ENCODE measurements at regions not wholly inside any gene's neighbourhood (a gene's known extent, or its start where the extent isn't known, plus 50 kb on each side); places are given as distances from the start of the nearest gene placed in this dataset.

DNA sequence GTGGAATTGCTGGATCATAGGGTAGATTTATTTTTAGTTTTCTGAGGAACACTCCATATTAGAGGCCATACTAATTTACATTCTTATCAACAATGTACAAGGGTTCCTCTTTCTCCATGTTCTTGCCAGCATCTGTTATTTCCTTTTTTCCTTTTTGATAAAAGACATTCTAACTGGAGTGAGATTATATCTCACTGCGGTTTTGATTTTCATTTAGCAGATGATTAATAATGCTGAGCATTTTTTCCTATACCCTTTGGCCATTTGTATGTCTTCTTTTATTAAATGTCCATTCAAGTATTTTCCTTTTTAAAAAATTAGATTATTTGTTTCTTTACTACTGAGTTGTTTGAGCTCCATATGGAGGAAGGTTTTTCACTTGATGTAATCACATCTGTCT is 1189.5 kb downstream of the ZPLD1 start:
- TF ChIP-seq ZNF565 (CRISPR knock-in tag; conservative IDR thresholded peaks at IDR 0.05; ENCODE audit: low read depth), result no peak
- TF ChIP-seq SNAI2 (CRISPR knock-in tag; IDR thresholded peaks at IDR 0.05), result no peak
- TF ChIP-seq PPARA (CRISPR knock-in tag; IDR thresholded peaks at IDR 0.05; ENCODE audit: borderline replicate concordance), result no peak
- TF ChIP-seq, protein P1, sequence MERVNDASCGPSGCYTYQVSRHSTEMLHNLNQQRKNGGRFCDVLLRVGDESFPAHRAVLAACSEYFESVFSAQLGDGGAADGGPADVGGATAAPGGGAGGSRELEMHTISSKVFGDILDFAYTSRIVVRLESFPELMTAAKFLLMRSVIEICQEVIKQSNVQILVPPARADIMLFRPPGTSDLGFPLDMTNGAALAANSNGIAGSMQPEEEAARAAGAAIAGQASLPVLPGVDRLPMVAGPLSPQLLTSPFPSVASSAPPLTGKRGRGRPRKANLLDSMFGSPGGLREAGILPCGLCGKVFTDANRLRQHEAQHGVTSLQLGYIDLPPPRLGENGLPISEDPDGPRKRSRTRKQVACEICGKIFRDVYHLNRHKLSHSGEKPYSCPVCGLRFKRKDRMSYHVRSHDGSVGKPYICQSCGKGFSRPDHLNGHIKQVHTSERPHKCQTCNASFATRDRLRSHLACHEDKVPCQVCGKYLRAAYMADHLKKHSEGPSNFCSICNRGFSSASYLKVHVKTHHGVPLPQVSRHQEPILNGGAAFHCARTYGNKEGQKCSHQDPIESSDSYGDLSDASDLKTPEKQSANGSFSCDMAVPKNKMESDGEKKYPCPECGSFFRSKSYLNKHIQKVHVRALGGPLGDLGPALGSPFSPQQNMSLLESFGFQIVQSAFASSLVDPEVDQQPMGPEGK (CRISPR knock-in tag; IDR thresholded peaks at IDR 0.05; ENCODE audit: borderline replicate concordance), result no peak
- TF ChIP-seq CSDC2 (CRISPR knock-in tag; IDR thresholded peaks at IDR 0.05), result no peak
- TF ChIP-seq, protein P2, sequence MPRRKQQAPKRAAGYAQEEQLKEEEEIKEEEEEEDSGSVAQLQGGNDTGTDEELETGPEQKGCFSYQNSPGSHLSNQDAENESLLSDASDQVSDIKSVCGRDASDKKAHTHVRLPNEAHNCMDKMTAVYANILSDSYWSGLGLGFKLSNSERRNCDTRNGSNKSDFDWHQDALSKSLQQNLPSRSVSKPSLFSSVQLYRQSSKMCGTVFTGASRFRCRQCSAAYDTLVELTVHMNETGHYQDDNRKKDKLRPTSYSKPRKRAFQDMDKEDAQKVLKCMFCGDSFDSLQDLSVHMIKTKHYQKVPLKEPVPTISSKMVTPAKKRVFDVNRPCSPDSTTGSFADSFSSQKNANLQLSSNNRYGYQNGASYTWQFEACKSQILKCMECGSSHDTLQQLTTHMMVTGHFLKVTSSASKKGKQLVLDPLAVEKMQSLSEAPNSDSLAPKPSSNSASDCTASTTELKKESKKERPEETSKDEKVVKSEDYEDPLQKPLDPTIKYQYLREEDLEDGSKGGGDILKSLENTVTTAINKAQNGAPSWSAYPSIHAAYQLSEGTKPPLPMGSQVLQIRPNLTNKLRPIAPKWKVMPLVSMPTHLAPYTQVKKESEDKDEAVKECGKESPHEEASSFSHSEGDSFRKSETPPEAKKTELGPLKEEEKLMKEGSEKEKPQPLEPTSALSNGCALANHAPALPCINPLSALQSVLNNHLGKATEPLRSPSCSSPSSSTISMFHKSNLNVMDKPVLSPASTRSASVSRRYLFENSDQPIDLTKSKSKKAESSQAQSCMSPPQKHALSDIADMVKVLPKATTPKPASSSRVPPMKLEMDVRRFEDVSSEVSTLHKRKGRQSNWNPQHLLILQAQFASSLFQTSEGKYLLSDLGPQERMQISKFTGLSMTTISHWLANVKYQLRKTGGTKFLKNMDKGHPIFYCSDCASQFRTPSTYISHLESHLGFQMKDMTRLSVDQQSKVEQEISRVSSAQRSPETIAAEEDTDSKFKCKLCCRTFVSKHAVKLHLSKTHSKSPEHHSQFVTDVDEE (CRISPR knock-in tag; IDR thresholded peaks at IDR 0.05), result no peak
- no peak for TF ChIP-seq ESRRG (CRISPR knock-in tag; IDR thresholded peaks at IDR 0.05)
- no peak for TF ChIP-seq ARNTL (CRISPR knock-in tag; IDR thresholded peaks at IDR 0.05; ENCODE audit: borderline replicate concordance, low read depth)
- no peak for TF ChIP-seq GLIS3 (CRISPR knock-in tag; IDR thresholded peaks at IDR 0.05)
